ENCODE measurements at regions not wholly inside any gene's neighbourhood (a gene's known extent, or its start where the extent isn't known, plus 50 kb on each side); places are given as distances from the start of the nearest gene placed in this dataset.

GRCh38 chr3:94904156-94904674, 841.4 kb downstream of the NSUN3 start:
- no peak for DNase-seq

GRCh38 chr3:94909726-94910125, 846.9 kb downstream of the NSUN3 start:
- no peak for DNase-seq

DNA sequence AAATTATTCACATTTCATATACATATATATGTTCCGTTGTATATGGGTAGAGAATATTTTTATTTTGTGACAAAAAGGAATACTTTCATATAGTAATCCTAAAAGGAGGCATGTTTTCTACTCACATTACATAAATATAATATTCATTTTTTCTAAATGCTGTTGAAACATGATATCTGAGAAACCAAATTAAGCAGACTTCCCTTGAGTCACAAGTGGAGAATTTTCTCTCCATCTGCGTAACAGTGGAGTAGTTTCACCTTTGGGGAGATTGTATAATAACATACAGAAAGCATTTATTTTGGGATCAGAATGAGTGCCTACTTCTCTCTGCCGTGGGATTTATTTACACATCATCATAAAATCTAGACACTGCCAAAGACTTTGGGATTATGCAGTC, 849.8 kb downstream of the NSUN3 start:
- DNase-seq: no peak

- no peak for DNase-seq
Measured at GRCh38 chr3:94927175-94927574, 864.3 kb downstream of the NSUN3 start.

- DNase-seq: no peak
Measured at GRCh38 chr3:94928921-94929320, 866.1 kb downstream of the NSUN3 start.

DNA sequence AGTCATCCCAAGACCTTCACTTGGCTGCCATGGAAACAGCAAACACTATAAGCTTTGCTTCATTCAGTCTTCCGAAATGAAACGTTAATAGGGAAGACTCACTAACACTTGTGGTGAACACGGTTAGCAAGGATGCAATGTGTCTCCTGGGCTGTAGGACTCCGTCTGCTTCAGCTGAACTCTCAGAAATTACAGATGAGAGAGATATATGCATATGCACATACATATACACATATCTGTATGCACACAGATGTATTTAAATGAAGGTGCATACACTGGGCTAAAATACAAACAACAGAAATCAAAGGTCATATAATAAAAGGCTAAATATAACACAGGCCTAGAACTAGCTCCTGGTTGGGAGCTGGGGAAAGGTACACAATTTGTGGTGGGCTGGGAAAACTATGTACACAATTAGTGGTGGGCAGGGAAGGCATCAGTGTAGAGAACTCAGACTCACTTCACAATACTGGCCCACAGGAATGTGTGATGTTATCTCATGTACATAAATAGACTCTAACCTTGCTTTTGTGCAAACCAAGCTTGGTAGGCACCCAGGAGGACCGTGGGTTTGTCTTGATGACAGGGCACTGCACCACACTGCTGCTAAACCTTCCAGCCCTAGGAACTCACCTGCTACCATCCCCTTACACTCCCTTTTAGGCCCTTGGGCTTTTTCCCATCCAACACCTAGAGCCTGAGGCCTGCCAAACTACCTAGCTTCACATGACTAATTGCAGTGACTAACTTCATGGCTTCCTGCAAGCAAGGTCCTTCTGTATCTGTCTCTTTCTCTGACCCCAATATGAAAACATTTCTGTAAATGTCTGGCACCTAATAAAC, 873.1 kb downstream of the NSUN3 start:
- peak; percentile 3 for DNase-seq

GRCh38 chr3:94937980-94938379, 875.1 kb downstream of the NSUN3 start:
- no peak for DNase-seq

DNA sequence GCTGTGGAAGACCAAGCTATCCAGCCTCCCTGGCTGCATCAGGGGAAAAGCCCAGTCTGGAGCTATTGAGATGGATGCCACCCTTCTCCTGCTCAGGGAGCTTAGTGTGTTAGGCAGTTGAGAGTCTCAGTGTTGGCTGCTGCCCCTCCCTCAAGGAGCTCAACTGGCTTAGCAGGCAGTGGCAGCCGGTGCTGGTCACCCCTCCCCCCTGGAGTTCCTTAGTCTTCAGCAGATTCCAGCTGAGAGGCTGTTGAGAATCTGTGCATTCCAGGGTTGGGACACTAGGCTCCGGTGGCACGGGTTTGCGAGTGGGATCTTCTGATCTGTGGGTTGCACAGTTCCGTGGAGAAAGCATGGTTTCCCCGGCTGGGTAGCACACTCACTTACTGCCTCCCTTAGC, 883.8 kb downstream of the NSUN3 start:
- no peak for DNase-seq

DNA sequence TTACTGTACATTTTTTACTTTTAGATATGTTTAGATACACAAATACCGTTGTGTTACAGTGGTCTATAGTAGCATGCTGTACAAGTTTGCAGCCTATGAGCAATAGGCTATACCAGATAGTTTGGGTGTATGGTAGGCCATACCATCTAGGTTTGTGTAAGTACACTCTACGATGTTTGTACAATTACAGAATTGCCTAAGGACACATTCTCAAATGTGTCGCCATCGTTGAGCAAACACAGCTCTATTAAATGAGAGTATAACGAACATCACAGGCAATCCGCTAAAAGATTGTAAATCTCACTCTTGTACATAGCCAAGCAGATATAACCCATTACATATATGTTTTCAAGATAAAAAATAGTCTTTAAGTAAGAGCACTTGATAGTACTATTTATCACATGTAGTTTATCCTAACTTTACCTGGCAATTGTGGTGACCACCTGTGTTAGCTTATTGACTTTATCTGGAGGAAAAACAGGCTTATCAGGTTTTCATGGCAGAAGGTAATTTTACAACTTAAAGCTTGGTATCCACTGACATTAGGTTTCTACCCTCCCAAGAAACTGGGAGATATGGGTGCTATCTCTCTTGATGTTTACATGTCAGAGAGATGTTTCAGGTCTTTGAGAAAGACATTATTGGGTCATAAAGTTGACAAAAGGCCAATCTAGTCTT, 898.7 kb downstream of the NSUN3 start:
- no peak for DNase-seq

DNA sequence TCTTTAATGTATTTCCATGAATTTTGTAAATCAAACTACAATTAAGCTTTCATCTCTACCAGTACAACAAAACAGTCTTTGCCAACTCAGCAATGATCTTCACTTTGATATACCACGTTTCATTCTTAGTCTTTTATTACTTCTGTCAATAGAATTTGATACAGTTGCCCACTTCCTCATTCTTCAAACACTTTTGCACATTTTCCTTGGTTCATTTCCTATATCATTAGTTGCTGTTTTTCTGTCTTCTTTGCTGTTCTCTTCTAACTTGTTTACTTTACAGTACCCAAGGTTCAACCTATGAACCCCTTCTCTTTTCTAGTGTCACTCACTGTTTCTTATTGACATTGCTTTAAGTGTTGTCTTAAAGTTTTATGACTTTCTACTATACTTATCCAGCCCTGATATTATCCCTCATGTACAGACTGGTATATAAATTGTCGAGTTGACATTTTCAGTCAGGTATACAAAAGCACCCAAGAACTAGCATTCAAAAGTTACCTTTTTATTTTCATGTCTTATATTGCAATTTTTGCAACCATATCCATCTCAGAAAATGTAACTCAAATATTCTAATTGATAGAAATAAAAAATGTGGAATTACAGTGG, 903.1 kb downstream of the NSUN3 start:
- no peak for DNase-seq

GRCh38 chr3:94967196-94967595, 904.3 kb downstream of the NSUN3 start:
- DNase-seq: no peak

- no peak for DNase-seq
Measured at GRCh38 chr3:94968519-94968918, 905.7 kb downstream of the NSUN3 start.

GRCh38 chr3:94972066-94972465, 909.2 kb downstream of the NSUN3 start:
- DNase-seq: no peak

GRCh38 chr3:94978084-94978483, 915.2 kb downstream of the NSUN3 start:
- no peak for DNase-seq

GRCh38 chr3:94985778-94986177, 922.9 kb downstream of the NSUN3 start:
- DNase-seq: no peak

GRCh38 chr3:94990952-94991705, 928.3 kb downstream of the NSUN3 start:
- DNase-seq: no peak

GRCh38 chr3:94996743-94997142, 933.9 kb downstream of the NSUN3 start:
- DNase-seq: no peak

DNA sequence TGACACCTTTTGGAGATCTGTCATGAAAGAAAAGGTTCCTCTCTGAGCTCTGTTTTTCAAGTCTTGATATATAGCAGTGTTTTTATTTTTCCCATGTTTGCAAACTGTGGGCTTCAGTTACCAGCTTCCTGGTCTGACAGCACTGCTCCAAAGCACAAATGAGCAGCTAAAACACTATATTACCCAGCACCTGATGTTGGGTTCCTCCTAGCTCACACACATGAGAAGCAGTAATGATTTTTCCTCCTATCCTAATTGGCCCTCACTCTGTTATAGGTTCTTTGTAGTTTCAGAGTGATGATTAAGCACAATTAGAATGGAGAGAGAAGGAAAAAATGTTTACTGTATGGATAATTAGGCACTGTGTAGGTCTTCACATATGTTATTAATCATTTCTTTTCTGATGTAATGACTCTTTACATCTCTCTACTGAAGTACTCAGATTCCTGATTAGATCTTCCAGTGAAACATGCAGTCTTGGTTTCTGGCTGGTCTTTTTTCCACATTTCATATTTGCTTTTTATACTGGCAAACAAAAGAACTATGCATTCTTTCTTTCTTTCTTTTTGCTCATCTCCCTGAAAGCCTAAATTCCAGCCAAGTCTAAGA, 939.7 kb downstream of the NSUN3 start:
- DNase-seq: no peak

DNA sequence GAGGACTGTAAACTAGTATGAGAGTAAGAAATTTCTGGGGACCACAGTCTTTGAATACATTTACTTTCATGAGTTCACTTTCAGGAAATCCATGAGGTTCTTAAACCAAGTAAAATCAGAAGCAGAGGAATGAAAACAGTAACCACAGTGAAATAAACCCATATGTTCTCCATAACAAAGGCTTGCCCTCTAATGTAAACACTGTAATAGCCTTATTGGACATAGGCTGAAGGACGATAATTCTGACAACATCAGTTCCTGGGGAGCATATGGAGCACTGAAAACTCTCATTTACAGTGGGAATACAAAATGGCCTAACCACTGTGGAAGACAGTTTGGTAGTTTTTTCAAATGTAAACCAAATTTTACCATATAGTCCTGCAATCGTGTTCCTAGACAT, 965.8 kb downstream of the NSUN3 start:
- no peak for DNase-seq

DNA sequence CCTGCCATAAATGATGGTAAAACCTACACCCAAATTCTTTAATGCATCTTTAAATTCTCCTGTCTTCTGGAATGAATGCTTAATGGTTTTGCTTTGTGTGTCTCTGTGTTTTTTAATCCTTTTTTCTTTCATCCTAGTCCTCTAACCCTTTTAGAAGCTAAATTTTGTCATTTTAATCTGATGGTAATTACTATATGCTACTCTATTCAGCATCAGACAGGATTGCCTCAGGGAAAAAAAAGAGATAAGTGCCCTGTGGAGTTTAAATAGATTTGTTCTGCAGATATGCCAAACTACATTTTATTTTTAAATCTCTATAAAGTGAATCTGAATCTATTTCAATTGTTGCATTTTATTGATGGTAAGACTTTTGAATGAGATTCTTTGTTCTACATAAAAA, 966.8 kb downstream of the NSUN3 start:
- DNase-seq: no peak

DNA sequence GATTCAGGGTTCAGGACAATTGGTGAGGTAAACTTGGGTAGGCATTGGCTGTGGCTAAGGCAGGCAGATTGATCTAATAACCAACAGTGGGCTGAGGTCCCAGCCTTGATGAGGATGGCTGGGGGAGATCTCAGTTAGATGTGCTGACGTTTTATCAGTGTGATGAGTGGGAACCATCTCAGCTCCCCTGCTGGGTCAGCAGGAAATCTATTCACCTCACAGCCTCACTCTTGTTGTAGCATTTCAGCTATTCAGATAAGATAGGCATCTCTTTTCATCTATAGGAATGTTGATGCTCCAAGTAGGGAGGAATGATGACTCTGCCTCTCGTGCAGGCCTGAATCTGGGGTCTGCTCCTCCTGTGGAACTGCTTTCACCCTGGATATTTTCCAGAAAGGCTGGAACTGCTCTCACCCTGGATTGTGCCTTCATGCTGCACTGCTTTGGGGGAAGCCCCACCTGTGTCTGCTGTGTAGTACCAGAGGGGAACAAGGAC, 973.7 kb downstream of the NSUN3 start:
- no peak for DNase-seq

DNA sequence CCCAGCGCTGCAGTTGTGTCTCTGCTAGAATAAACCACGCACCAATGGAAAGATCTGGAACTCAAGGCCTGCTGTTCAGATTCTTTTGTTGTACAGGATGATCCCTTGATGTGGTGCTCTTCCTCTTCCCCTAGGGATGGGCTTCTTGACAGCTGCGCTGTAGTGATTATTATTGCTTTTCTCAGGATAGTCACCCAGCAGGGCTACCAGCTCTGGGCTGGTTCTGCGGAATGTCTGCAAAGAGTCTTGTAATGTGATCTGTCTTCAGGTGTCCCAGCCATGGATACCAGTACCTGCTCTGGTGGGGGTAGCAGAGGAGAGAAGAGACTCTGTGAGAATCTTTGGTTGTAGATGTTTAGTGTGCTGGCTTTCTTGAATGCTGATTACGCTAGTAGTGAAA, 974.2 kb downstream of the NSUN3 start:
- DNase-seq: no peak

GRCh38 chr3:95037927-95038326, 975.1 kb downstream of the NSUN3 start:
- DNase-seq: no peak
